ENCODE measurements at regions not wholly inside any gene's neighbourhood (a gene's known extent, or its start where the extent isn't known, plus 50 kb on each side); places are given as distances from the start of the nearest gene placed in this dataset.

- TF ChIP-seq CTCF (conservative IDR thresholded peaks at IDR 0.05 in 1 of 2, IDR thresholded peaks at IDR 0.05 in 1 of 2; ENCODE audit: low read depth in 1 of 2, low read length in 2 of 2) (no peak), EZH2 (IDR thresholded peaks at IDR 0.05; ENCODE audit: low read length, missing control alignments) (no peak)
Observed at GRCh38 chr4:17188547-17189400, 290.3 kb upstream of the LDB2 start.
